Effector memory CD4-positive, alpha-beta T cell (primary cell): ENCODE measurements at regions not wholly inside any gene's neighbourhood (a gene's known extent, or its start where the extent isn't known, plus 50 kb on each side); places are given as distances from the start of the nearest gene placed in this dataset.
"Not testable (repeated sequence)": the region's sequence is repeated elsewhere in the genome, so short reads cannot be mapped to it uniquely, and the experiment has no call there.

Experiments used
- DNase-seq, 3 donors: peaks; one replicate each; pipeline ENCODE4 v3.0.0-alpha.2; 2020
- H3K27ac ChIP-seq: 2 replicates; pipeline ENCODE4 v1.7.0; 2013; ENCODE audit warnings: mild to moderate bottlenecking, low read length, moderate library complexity; ENCODE audit not compliant: insufficient read depth, poor library complexity, severe bottlenecking
- H3K27me3 ChIP-seq: replicated peaks from 2 replicates; pipeline ENCODE4 v1.7.0; 2013; ENCODE audit warnings: mild to moderate bottlenecking, low read length; ENCODE audit not compliant: insufficient read depth, control insufficient read depth, poor library complexity, severe bottlenecking
- H3K36me3 ChIP-seq: 2 replicates; pipeline ENCODE4 v1.7.0; 2013; ENCODE audit warnings: mild to moderate bottlenecking, low read length, moderate library complexity; ENCODE audit not compliant: control insufficient read depth, insufficient read depth
- H3K4me1 ChIP-seq: 2 replicates; pipeline ENCODE4 v1.7.0; 2013; ENCODE audit warnings: low read length, mild to moderate bottlenecking; ENCODE audit not compliant: control insufficient read depth, insufficient read depth, poor library complexity, severe bottlenecking
- H3K4me3 ChIP-seq: 2 replicates; pipeline ENCODE4 v1.7.0; 2013; ENCODE audit warnings: low read length, low read depth, mild to moderate bottlenecking; ENCODE audit not compliant: insufficient read depth, poor library complexity, severe bottlenecking
- H3K9me3 ChIP-seq: 2 replicates; pipeline ENCODE4 v1.7.0; 2013; ENCODE audit warnings: mild to moderate bottlenecking, low read length, moderate library complexity; ENCODE audit not compliant: control insufficient read depth

- H3K4me1 ChIP-seq: no peaks in the 10 kb centered on the region
- H3K27me3 ChIP-seq: no peaks in the 10 kb centered on the region
- H3K36me3 ChIP-seq: no peaks in the 10 kb centered on the region
- H3K27ac ChIP-seq: no peak overlapping the region
- no peak for DNase-seq
- H3K4me3 ChIP-seq: no peak overlapping the region
- H3K9me3 ChIP-seq: no peaks in the 10 kb centered on the region
Measured at GRCh38 chr4:178198691-178199090, 756.5 kb upstream of the AGA start.

DNA sequence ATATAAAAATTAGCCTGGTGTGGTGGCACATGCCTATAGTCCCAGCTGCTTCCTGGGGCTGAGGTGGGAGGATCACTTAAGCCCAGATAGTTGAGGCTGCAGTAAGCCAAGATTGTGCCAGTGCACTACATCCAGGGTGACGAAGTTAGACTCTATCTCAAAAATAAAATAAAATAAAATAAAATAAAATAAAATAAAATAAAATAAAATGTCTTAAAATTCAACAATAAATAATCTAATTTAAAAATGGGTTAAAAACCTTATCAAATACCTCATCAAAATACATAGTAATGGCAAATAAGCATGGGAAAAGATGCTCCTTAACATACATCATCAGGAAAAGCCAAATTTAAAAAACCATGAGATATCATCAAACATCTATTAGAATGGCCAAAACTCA is 760.2 kb upstream of the AGA start:
- Histone ChIP-seq H3K27me3 (no peaks in the 10 kb centered on the region), H3K36me3 (no peaks in the 10 kb centered on the region)

GRCh38 chr4:178205826-178206225 is 763.6 kb upstream of the AGA start:
- Histone ChIP-seq H3K36me3 (no peaks in the 10 kb centered on the region), H3K9me3 (no peaks in the 10 kb centered on the region), H3K27me3 (no peaks in the 10 kb centered on the region), H3K27ac (no peak overlapping the region), H3K4me3 (no peak overlapping the region), H3K4me1 (no peaks in the 10 kb centered on the region)
- DNase-seq: no peak

More for the DNA sequence above, 760.2 kb upstream of the AGA start:
- H3K9me3 ChIP-seq: no peaks in the 10 kb centered on the region
- no peaks in the 10 kb centered on the region for H3K4me1 ChIP-seq
- no peak overlapping the region for H3K4me3 ChIP-seq
- H3K27ac ChIP-seq: no peak overlapping the region
- DNase-seq: no peak

GRCh38 chr4:178215309-178215708 is 773.1 kb upstream of the AGA start:
- Histone ChIP-seq H3K9me3 (no peaks in the 10 kb centered on the region), H3K4me3 (no peak overlapping the region), H3K4me1 (no peaks in the 10 kb centered on the region), H3K27me3 (no peaks in the 10 kb centered on the region), H3K36me3 (no peaks in the 10 kb centered on the region), H3K27ac (no peak overlapping the region)
- no peak for DNase-seq

DNA sequence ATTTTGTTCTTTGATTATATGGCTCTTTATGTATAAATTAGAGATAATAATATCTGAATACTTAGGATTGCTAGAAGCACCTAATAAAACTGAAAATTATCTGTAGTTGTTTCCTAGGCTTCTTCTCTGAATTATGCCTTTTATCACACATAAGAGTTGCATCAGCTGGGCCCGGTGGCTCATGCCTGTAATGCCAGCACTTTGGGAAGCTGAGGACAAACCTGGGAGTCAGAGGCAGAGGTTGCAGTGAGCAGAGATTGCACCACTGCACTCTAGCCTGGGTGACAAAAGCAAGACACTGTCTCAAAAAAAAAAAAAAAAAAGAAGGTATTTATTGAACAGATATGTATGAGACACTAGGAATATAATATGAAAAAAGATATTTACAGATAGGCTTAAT is 773.5 kb upstream of the AGA start:
- Histone ChIP-seq H3K27ac (no peak overlapping the region), H3K4me3 (no peak overlapping the region), H3K27me3 (no peaks in the 10 kb centered on the region), H3K36me3 (no peaks in the 10 kb centered on the region), H3K9me3 (no peaks in the 10 kb centered on the region), H3K4me1 (no peaks in the 10 kb centered on the region)
- DNase-seq: no peak

DNA sequence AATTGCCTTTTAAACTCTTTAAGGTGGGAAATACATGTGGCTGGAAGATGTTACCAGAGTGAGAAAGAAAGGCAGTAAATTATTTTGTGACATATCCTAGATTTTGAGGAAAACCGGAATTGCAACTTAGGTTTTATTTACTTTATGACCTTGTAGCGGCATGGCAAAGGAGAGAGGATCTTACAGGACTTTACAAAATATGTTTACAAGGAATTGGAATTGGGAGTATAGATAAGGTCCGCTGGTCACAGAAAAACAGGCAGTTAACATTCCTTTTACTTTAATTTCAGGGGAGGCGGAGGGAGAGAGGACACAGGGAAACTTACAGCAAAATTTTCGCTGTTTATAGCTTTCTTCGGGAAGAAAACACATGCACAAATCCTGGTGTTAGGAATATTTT is 784.2 kb upstream of the AGA start:
- H3K4me3 ChIP-seq, H3K36me3 ChIP-seq, H3K27ac ChIP-seq, H3K9me3 ChIP-seq, DNase-seq, H3K4me1 ChIP-seq, H3K27me3 ChIP-seq: not testable (repeated sequence)

DNA sequence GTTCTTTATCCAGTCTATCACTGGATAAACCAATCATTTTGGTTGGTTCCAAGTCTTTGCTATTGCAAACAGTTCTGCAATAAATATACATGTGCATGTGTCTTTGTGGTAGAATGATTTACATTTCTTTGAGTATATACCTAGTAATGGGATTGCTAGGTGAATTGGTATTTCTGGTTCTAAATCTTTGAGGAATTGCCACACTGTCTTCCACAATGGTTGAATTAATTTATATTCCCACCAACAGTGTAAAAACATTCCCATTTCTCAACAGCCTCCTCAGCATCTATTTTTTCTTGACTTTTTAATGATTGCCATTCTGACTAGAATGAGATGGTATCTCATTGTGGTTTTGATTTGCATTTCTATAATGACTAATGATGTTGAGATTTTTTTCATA is 791.7 kb upstream of the AGA start:
- Histone ChIP-seq H3K9me3 (no peaks in the 10 kb centered on the region), H3K4me1 (no peaks in the 10 kb centered on the region), H3K27me3 (no peaks in the 10 kb centered on the region), H3K4me3 (no peak overlapping the region), H3K27ac (no peak overlapping the region), H3K36me3 (no peaks in the 10 kb centered on the region)
- DNase-seq: no peak

DNA sequence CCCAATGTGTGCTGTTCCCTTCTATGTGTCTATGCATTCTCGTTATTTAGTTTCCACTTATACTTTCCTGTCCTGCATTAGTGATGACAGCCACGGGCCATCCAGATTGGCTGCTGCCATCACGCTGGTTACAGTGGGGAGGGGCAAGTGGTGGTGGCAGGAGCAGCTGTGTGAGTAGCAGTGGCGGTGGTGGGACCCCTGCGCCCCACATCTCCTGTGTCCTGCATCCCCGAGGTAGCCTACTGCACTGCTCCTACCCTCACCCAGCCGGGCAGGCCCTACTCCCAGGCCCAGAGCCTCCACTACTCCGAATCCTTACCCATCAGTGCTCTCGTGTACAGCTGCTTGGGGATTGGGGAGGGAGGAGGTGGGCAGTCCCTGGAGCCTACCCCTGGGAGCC is 798.7 kb upstream of the AGA start:
- H3K9me3 ChIP-seq: no peaks in the 10 kb centered on the region
- no peaks in the 10 kb centered on the region for H3K4me1 ChIP-seq
- DNase-seq: no peak

DNA sequence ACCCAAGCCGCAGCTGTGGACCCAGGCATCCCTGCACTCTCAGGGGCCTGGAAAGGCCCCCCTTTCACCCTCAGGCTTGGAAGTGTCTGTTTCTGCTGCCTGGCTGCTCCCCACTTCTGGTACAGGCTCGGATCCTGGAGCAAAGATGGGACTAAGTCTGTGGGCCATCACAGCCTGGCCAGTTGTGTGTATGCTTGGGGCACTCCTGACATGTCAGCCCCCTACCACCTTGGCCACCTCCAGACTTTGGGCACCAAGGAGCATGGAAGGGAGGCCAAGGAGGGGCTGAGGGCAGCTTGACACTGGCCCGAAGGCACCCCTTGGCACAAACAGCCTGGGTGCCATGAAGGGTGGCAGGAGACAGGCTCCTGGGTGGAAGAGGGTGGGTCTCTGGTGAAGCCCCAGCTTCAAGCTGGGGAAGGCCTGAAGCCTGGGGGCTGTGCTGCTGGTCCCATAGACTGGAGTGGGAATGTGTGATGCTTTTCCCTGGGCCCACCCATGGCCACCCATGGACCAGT is 799.4 kb upstream of the AGA start:
- Histone ChIP-seq H3K27ac (no peak overlapping the region), H3K4me1 (no peaks in the 10 kb centered on the region), H3K27me3 (no peaks in the 10 kb centered on the region), H3K36me3 (no peaks in the 10 kb centered on the region), H3K4me3 (no peak overlapping the region), H3K9me3 (no peaks in the 10 kb centered on the region)
- no peak for DNase-seq

More for the DNA sequence above, 798.7 kb upstream of the AGA start:
- H3K27ac ChIP-seq: no peak overlapping the region
- no peaks in the 10 kb centered on the region for H3K36me3 ChIP-seq
- no peak overlapping the region for H3K4me3 ChIP-seq
- no peaks in the 10 kb centered on the region for H3K27me3 ChIP-seq

GRCh38 chr4:178242655-178243054 is 800.4 kb upstream of the AGA start:
- no peak overlapping the region for H3K27ac ChIP-seq
- no peaks in the 10 kb centered on the region for H3K27me3 ChIP-seq
- no peak for DNase-seq
- H3K36me3 ChIP-seq: no peaks in the 10 kb centered on the region
- H3K4me1 ChIP-seq: no peaks in the 10 kb centered on the region
- no peak overlapping the region for H3K4me3 ChIP-seq
- H3K9me3 ChIP-seq: no peaks in the 10 kb centered on the region

DNA sequence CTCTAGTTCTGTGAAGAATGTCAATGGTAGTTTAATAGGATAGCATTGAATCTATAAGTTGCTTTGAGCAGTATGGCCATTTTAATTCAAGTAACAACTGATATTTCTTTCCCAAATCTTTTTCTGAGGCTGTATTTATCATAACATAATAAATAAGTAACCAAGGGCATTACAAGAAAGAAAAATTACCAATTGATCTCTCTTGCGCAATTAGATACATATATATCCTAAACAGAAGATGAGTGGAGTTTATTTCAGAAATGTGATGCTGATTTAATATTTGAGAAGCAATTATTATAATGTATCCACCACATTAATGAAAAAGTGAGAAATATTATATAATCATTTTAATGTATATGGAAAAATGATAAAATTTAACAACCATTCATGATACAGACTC is 802.5 kb upstream of the AGA start:
- H3K4me3 ChIP-seq: no peak overlapping the region
- H3K4me1 ChIP-seq: no peaks in the 10 kb centered on the region
- no peaks in the 10 kb centered on the region for H3K9me3 ChIP-seq
- H3K27me3 ChIP-seq: no peaks in the 10 kb centered on the region
- no peaks in the 10 kb centered on the region for H3K36me3 ChIP-seq
- no peak for DNase-seq
- H3K27ac ChIP-seq: no peak overlapping the region
